ENCODE measurements at regions not wholly inside any gene's neighbourhood (a gene's known extent, or its start where the extent isn't known, plus 50 kb on each side); places are given as distances from the start of the nearest gene placed in this dataset.
A peak's percentile ranks its signal among the peaks of the same experiment; 100 is the strongest.

GRCh38 chr14:22477569-22478194 lies 111.3 kb downstream of the DAD1 start:
- no peak for DNase-seq (ENCODE audit: low read depth)

- DNase-seq (ENCODE audit: low read depth), result no peak
Measured at GRCh38 chr14:22476887-22477286, 112.1 kb downstream of the DAD1 start.

GRCh38 chr14:22476005-22476751 lies 112.8 kb downstream of the DAD1 start:
- DNase-seq (ENCODE audit: low read depth), result no peak

- no peak for DNase-seq (ENCODE audit: low read depth)
Measured at GRCh38 chr14:22475381-22475780, 113.6 kb downstream of the DAD1 start.

- no peak for DNase-seq (ENCODE audit: low read depth)
Measured at GRCh38 chr14:22474730-22475351, 114.2 kb downstream of the DAD1 start.

GRCh38 chr14:22472935-22473854 lies 115.8 kb downstream of the DAD1 start:
- peak; percentile 45 for DNase-seq (ENCODE audit: low read depth)

- DNase-seq (ENCODE audit: low read depth), result no peak
Measured at GRCh38 chr14:22472466-22472865, 116.6 kb downstream of the DAD1 start.

- no peak for DNase-seq (ENCODE audit: low read depth)
Measured at GRCh38 chr14:22471545-22472121, 117.4 kb downstream of the DAD1 start.

- DNase-seq (ENCODE audit: low read depth), result no peak
Measured at GRCh38 chr14:22469538-22470303, 119.3 kb downstream of the DAD1 start.

GRCh38 chr14:22468830-22469229 lies 120.2 kb downstream of the DAD1 start:
- DNase-seq (ENCODE audit: low read depth), result no peak

- no peak for DNase-seq (ENCODE audit: low read depth)
Measured at GRCh38 chr14:22466491-22466890, 122.5 kb downstream of the DAD1 start.

- DNase-seq (ENCODE audit: low read depth), result no peak
Measured at GRCh38 chr14:22465201-22465840, 123.7 kb downstream of the DAD1 start.

GRCh38 chr14:22464422-22465142 lies 124.4 kb downstream of the DAD1 start:
- no peak for DNase-seq (ENCODE audit: low read depth)

- DNase-seq (ENCODE audit: low read depth), result no peak
Measured at GRCh38 chr14:22463763-22464173, 125.3 kb downstream of the DAD1 start.

GRCh38 chr14:22462923-22463322 lies 126.1 kb downstream of the DAD1 start:
- no peak for DNase-seq (ENCODE audit: low read depth)

- DNase-seq (ENCODE audit: low read depth), result no peak
Measured at GRCh38 chr14:22460461-22461195, 128.4 kb downstream of the DAD1 start.

GRCh38 chr14:22458737-22459136 lies 130.3 kb downstream of the DAD1 start:
- no peak for DNase-seq (ENCODE audit: low read depth)

- no peak for DNase-seq (ENCODE audit: low read depth)
Measured at GRCh38 chr14:22456998-22457594, 131.9 kb downstream of the DAD1 start.

- DNase-seq (ENCODE audit: low read depth), result no peak
Measured at GRCh38 chr14:22456421-22456820, 132.6 kb downstream of the DAD1 start.

Data from HS-27A (cell line).